Fibroblast of lung (primary cell): ENCODE measurements at regions not wholly inside any gene's neighbourhood (a gene's known extent, or its start where the extent isn't known, plus 50 kb on each side); places are given as distances from the start of the nearest gene placed in this dataset.

ENCODE experiments used
- DNase-seq, 2 donors: peaks; one replicate each; pipeline versions ENCODE4 v3.0.0 to v3.0.0-alpha.2; 2010; ENCODE audit warnings: low read depth in 2 of 2
- H2AFZ ChIP-seq: 2 replicates; pipeline ENCODE4 v1.5.1; 2012; ENCODE audit warnings: low read length, control low read depth, inconsistent platforms
- H3K27ac ChIP-seq: 2 replicates; pipeline ENCODE4 v1.5.1; 2011; ENCODE audit warnings: low read length, control low read depth; ENCODE audit not compliant: insufficient read depth
- H3K27me3 ChIP-seq: 2 replicates; pipeline ENCODE4 v1.5.1; 2011; ENCODE audit warnings: mild to moderate bottlenecking, low read length; ENCODE audit not compliant: control insufficient read depth, insufficient read depth
- H3K36me3 ChIP-seq: 2 replicates; pipeline ENCODE4 v1.5.1; 2011; ENCODE audit warnings: low read length; ENCODE audit not compliant: control insufficient read depth, insufficient read depth
- H3K4me1 ChIP-seq: 2 replicates; pipeline ENCODE4 v1.5.1; 2011; ENCODE audit warnings: low read length; ENCODE audit not compliant: control insufficient read depth, insufficient read depth; ENCODE audit errors: extremely low read depth
- H3K4me2 ChIP-seq: 2 replicates; pipeline ENCODE4 v1.5.1; 2011; ENCODE audit warnings: low read length, control low read depth; ENCODE audit not compliant: insufficient read depth; ENCODE audit errors: extremely low read depth
- H3K4me3 ChIP-seq, 4 experiments: fragments of 200-600 bp in 1 of 4; sonication (generic) in 1 of 4; replicated peaks in 1 of 4; 2 replicates each; pipeline ENCODE4 v1.5.1; 2011 to 2016; ENCODE audit warnings: low read length in 4 of 4, low read depth in 3 of 4, mild to moderate bottlenecking in 3 of 4, control low read depth in 2 of 4, inconsistent platforms in 1 of 4, mixed read lengths in 1 of 4; ENCODE audit not compliant: insufficient read depth in 1 of 4; ENCODE audit errors: control extremely low read depth in 1 of 4
- H3K79me2 ChIP-seq: 2 replicates; pipeline ENCODE4 v1.5.1; 2012; ENCODE audit warnings: mild to moderate bottlenecking, low read length, inconsistent platforms; ENCODE audit not compliant: control insufficient read depth, insufficient read depth
- H3K9ac ChIP-seq: 2 replicates; pipeline ENCODE4 v1.5.1; 2011; ENCODE audit warnings: mild to moderate bottlenecking, low read length, control low read depth; ENCODE audit not compliant: insufficient read depth
- H3K9me3 ChIP-seq: 2 replicates; pipeline ENCODE4 v1.5.1; 2012; ENCODE audit warnings: low read depth, low read length; ENCODE audit not compliant: control insufficient read depth, insufficient read depth
- H4K20me1 ChIP-seq: 2 replicates; pipeline ENCODE4 v1.5.1; 2011; ENCODE audit warnings: low read length; ENCODE audit not compliant: control insufficient read depth, insufficient read depth; ENCODE audit errors: extremely low read depth
- CTCF ChIP-seq, 2 donors: IDR thresholded peaks in 1 of 2; conservative IDR thresholded peaks in 1 of 2; 1 replicate in 1 of 2; 2 replicates in 1 of 2; pipeline ENCODE4 v1.5.1; 2011 to 2012; ENCODE audit warnings: low read length in 2 of 2, control low read depth in 1 of 2, inconsistent platforms in 1 of 2, low read depth in 1 of 2, mild to moderate bottlenecking in 1 of 2
- EZH2 ChIP-seq: IDR thresholded peaks from 2 replicates; pipeline ENCODE4 v1.5.1; 2012; ENCODE audit warnings: low read length, control low read depth, mild to moderate bottlenecking; ENCODE audit errors: missing control alignments

GRCh38 chr1:170872663-170873062 lies 62.7 kb upstream of the MROH9 start:
- Histone ChIP-seq H3K9ac (no peak overlapping the region), H2AFZ (peak overlapping the region; percentile 32), H3K9me3 (no peaks in the 10 kb centered on the region), H3K36me3 (no peaks in the 10 kb centered on the region), H3K4me1 (no peaks in the 10 kb centered on the region), H4K20me1 (no peaks in the 10 kb centered on the region), H3K27me3 (no peaks in the 10 kb centered on the region), H3K27ac (no peak overlapping the region), H3K79me2 (no peaks in the 10 kb centered on the region), H3K4me3 (no peak overlapping the region), H3K4me2 (no peak overlapping the region)
- DNase-seq, result no peak
- TF ChIP-seq CTCF (conservative IDR thresholded peaks at IDR 0.05 in 1 of 2, IDR thresholded peaks at IDR 0.05 in 1 of 2; ENCODE audit: low read depth in 1 of 2, low read length in 2 of 2), result no peak
- TF ChIP-seq EZH2, result no peak

- no peak overlapping the region for H3K4me2 ChIP-seq
- no peaks in the 10 kb centered on the region for H3K4me1 ChIP-seq
- no peak overlapping the region for H3K27ac ChIP-seq
- H3K36me3 ChIP-seq, result no peaks in the 10 kb centered on the region
- no peak overlapping the region for H2AFZ ChIP-seq
- no peaks in the 10 kb centered on the region for H4K20me1 ChIP-seq
- no peaks in the 10 kb centered on the region for H3K9me3 ChIP-seq
- no peak for TF ChIP-seq CTCF (conservative IDR thresholded peaks at IDR 0.05 in 1 of 2, IDR thresholded peaks at IDR 0.05 in 1 of 2; ENCODE audit: low read depth in 1 of 2, low read length in 2 of 2)
- no peak for TF ChIP-seq EZH2
- H3K79me2 ChIP-seq, result no peaks in the 10 kb centered on the region
- no peak overlapping the region for H3K9ac ChIP-seq
- H3K4me3 ChIP-seq, result no peak overlapping the region
- no peaks in the 10 kb centered on the region for H3K27me3 ChIP-seq
- DNase-seq, result no peak
Observed at GRCh38 chr1:170874671-170875070, 60.7 kb upstream of the MROH9 start.

- no peaks in the 10 kb centered on the region for H3K4me1 ChIP-seq
- no peaks in the 10 kb centered on the region for H3K27me3 ChIP-seq
- peak overlapping the region; percentile 49 for H2AFZ ChIP-seq
- no peak overlapping the region for H3K27ac ChIP-seq
- peak overlapping the region in 3 of 4 experiments; percentile 8 to 30 (median 25) for H3K4me3 ChIP-seq
- peak overlapping the region; percentile 72 for H3K4me2 ChIP-seq
- DNase-seq, result peak; percentile 25 to 72
- no peaks in the 10 kb centered on the region for H3K9me3 ChIP-seq
- H4K20me1 ChIP-seq, result no peaks in the 10 kb centered on the region
- no peaks in the 10 kb centered on the region for H3K36me3 ChIP-seq
- H3K9ac ChIP-seq, result no peak overlapping the region
- TF ChIP-seq EZH2, result no peak
- TF ChIP-seq CTCF (conservative IDR thresholded peaks at IDR 0.05 in 1 of 2, IDR thresholded peaks at IDR 0.05 in 1 of 2; ENCODE audit: low read depth in 1 of 2, low read length in 2 of 2), result peak; percentile 49 to 56
- H3K79me2 ChIP-seq, result no peaks in the 10 kb centered on the region
Observed at GRCh38 chr1:170881268-170882265, 53.8 kb upstream of the MROH9 start.
